ENCODE measurements at regions not wholly inside any gene's neighbourhood (a gene's known extent, or its start where the extent isn't known, plus 50 kb on each side); places are given as distances from the start of the nearest gene placed in this dataset.
"Not testable (repeated sequence)": the region's sequence is repeated elsewhere in the genome, so short reads cannot be mapped to it uniquely, and the experiment has no call there.

DNA sequence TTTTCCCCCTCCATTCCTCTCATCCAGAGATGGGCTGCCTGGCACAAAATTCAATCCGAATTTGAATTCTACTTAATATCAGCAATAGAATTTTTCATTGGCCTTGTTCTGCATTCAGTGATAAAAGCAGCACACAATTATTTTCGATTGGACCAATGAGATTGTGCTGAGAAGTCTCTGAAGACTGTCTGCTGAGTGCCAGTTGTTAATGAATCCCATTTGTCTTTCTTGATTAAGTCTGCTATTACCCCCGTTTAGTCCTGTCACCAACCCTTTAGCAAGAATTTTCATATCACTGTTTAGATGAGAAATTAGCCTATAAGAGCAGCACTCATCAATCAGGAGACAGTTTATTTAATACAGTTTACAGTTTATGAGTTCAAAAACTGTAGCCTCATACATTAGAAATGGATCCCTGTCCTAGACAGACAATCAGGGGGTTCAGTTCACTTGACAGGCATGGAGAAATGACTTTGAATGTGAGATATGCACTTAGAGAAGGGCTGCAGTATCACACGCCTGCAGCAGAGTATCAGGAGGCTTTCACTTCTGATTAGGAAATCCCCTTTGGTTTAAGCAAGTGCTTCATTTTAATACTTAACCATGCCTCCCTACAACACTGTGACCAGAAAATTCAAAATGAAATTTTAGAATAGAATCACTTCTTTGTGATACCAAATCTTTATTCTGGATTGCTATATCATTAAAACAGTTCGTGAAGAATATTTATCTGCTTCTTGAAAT lies 304.7 kb upstream of the PTBP2 start:
- no peak overlapping the region for H3K27ac Mint-ChIP-seq
- peaks cover 7% of the 10 kb centered on the region for H3K9me3 Mint-ChIP-seq
- CTCF ChIA-PET: no interaction called here
- no peak overlapping the region for H3K4me3 Mint-ChIP-seq
- POLR2A ChIA-PET: no interaction called here
- no peaks in the 10 kb centered on the region for H3K36me3 Mint-ChIP-seq (ENCODE audit: low read depth)
- DNase-seq: no peak
- H3K27me3 Mint-ChIP-seq: no peaks in the 10 kb centered on the region
- H3K4me1 Mint-ChIP-seq: no peaks in the 10 kb centered on the region

DNA sequence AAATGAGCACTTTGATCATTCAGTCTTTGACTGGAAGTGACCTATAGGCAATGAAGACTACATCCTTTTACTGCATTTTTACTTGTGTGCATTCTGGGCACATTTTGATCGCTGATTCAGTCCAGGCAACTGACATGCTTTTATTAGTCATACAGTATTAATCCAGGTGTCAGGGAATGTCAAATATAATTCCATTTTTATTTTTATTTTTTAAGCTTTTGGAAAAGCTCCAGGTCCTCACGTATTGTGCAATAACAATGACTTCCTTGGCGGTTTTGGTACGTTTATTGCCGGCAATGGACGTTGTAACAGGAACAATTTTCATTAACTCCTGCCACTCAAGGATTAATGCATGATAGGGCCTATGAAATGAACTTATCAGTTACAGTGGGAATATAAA lies 302.6 kb upstream of the PTBP2 start:
- H3K27me3 Mint-ChIP-seq: no peaks in the 10 kb centered on the region
- H3K27ac Mint-ChIP-seq: no peak overlapping the region
- POLR2A ChIA-PET: no interaction called here
- no peak for DNase-seq
- CTCF ChIA-PET: no interaction called here
- no peak overlapping the region for H3K4me3 Mint-ChIP-seq
- H3K9me3 Mint-ChIP-seq: peaks cover 4% of the 10 kb centered on the region
- H3K4me1 Mint-ChIP-seq: no peaks in the 10 kb centered on the region
- no peaks in the 10 kb centered on the region for H3K36me3 Mint-ChIP-seq (ENCODE audit: low read depth)

DNA sequence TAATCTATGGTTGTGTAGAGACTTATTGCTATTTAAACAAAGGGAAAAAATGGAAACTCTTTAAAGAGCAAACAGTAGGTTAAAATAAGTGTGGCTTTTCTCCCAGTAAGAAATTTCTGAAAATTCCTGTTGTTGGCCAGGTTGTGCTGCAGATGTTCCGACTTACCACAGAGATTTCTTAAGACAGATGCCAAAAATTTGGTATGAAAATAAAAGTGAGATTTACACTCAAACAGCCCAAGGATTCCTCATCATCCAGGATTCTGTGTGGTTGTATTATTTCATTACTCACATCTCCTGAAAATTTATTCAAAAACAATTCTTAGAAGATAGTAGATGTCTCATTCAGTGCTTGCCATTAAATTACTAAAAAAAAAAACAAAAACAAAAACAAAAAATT lies 296.7 kb upstream of the PTBP2 start:
- H3K27me3 Mint-ChIP-seq: no peaks in the 10 kb centered on the region

DNA sequence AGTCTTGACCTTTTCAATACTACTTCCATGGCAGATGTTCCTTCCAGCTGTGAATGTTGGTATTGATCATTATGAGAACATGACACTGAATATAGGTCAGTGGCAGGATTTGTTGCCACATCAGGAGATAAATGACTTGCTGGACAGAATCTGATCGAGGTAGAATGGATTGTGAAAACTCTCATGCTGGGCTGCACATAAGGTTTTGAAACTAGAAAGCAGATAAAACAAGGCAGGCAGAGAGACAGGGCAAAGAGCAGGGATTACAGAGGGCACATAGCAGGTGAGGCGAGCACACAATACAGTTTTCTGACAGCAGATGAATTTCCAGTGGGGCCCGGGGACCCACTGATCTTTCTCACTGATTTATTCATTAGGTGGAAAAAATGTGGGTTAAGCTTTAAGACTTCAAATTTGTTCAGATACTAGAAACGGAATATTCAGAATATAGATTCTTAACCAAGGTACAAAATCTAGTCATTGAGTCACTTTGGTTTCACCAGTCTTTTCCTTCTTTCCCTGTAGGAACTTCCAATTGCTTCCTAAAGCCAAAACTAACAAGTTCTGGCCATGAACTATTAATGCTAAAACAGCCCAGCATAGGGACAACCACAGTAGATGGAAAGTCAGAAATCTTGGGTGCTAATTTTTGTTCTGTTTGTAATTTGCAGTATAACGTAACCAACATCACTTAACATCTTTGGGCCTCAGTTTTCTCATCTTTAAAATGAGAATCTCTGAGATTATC lies 296.0 kb upstream of the PTBP2 start:
- no peaks in the 10 kb centered on the region for H3K9me3 Mint-ChIP-seq
- ChIA-PET POLR2A (no interaction called here), CTCF (no interaction called here)
- no peak overlapping the region for H3K4me3 Mint-ChIP-seq
- H3K27ac Mint-ChIP-seq: no peak overlapping the region
- DNase-seq: no peak
- no peaks in the 10 kb centered on the region for H3K4me1 Mint-ChIP-seq
- H3K27me3 Mint-ChIP-seq: no peaks in the 10 kb centered on the region
- H3K36me3 Mint-ChIP-seq (ENCODE audit: low read depth): no peaks in the 10 kb centered on the region

More for the DNA sequence above, 296.7 kb upstream of the PTBP2 start:
- no peak overlapping the region for H3K4me3 Mint-ChIP-seq
- POLR2A ChIA-PET: no interaction called here
- CTCF ChIA-PET: no interaction called here
- H3K27ac Mint-ChIP-seq: no peak overlapping the region
- no peaks in the 10 kb centered on the region for H3K9me3 Mint-ChIP-seq
- no peak for DNase-seq
- no peaks in the 10 kb centered on the region for H3K4me1 Mint-ChIP-seq
- no peaks in the 10 kb centered on the region for H3K36me3 Mint-ChIP-seq (ENCODE audit: low read depth)

DNA sequence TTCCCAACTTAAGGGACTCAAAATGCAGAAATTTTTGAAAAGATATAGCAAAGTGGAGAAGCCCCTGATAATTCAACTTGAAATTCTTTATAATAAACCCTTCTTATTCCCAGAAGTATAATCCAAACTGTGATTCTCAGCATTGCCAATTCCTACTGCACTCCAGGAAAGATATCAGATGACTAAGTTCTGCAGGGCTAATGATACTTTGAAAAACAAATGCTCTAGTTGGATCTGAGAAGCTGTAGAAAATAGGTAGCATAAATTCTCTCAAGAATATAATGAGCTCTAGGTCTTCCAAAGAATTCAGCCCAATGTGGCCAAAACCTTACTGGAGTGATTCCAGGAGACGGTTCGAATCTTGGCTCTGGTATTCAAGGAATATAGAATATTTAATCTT lies 294.0 kb upstream of the PTBP2 start:
- Mint-ChIP-seq H3K9me3 (no peaks in the 10 kb centered on the region), H3K27ac (no peak overlapping the region)
- POLR2A ChIA-PET: no interaction called here

DNA sequence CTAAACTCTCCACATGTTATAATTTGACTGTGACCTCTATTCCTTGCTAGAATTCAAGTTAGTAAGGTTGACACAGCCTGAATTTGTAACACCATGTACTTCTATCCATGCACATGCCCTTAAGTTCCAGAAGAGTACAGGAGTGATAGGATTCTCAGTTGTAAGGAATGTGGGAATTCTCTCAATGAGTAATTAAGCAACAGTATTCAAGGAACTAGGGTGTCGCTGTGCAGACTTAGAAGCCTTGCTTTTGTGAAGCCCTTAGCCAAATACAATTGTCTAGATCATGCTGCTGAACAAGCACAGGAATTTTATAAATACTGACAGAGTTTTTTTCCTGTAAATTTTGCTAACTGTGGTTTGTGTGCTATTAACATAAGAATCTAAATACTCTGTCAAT lies 276.3 kb upstream of the PTBP2 start:
- no peaks in the 10 kb centered on the region for H3K36me3 Mint-ChIP-seq (ENCODE audit: low read depth)
- H3K4me1 Mint-ChIP-seq: no peaks in the 10 kb centered on the region
- CTCF ChIA-PET: no interaction called here
- no peak overlapping the region for H3K27ac Mint-ChIP-seq
- no peak overlapping the region for H3K4me3 Mint-ChIP-seq
- H3K9me3 Mint-ChIP-seq: no peaks in the 10 kb centered on the region
- no peak for DNase-seq
- POLR2A ChIA-PET: no interaction called here
- H3K27me3 Mint-ChIP-seq: no peaks in the 10 kb centered on the region

More for the DNA sequence above, 294.0 kb upstream of the PTBP2 start:
- Mint-ChIP-seq H3K27me3 (no peaks in the 10 kb centered on the region), H3K36me3 (ENCODE audit: low read depth) (no peaks in the 10 kb centered on the region), H3K4me1 (no peaks in the 10 kb centered on the region), H3K4me3 (no peak overlapping the region)
- CTCF ChIA-PET: no interaction called here
- no peak for DNase-seq

DNA sequence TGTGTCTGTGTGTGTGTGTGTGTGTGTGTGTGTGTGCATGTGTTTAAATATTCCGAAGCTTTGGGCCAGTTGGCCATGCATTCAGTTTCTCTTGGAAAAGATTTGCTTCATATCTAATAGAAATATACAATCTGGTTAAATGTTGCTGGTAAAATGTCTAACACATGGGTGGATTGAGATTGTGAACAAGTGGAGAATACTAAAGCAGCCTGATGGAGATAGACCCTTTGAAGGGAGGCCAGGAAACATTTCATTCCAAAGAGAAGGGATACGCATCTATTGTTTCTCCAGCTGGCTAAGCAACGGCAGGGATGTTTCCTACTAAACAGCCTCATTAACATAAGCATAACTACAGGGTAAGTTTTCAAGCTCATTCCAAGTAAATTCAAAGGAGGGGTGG lies 257.5 kb upstream of the PTBP2 start:
- Mint-ChIP-seq H3K27ac (no peak overlapping the region), H3K27me3 (no peaks in the 10 kb centered on the region), H3K4me1 (no peaks in the 10 kb centered on the region), H3K4me3 (no peak overlapping the region), H3K36me3 (ENCODE audit: low read depth) (no peaks in the 10 kb centered on the region), H3K9me3 (no peaks in the 10 kb centered on the region)
- CTCF ChIA-PET: no interaction called here
- no peak for DNase-seq
- POLR2A ChIA-PET: no interaction called here

DNA sequence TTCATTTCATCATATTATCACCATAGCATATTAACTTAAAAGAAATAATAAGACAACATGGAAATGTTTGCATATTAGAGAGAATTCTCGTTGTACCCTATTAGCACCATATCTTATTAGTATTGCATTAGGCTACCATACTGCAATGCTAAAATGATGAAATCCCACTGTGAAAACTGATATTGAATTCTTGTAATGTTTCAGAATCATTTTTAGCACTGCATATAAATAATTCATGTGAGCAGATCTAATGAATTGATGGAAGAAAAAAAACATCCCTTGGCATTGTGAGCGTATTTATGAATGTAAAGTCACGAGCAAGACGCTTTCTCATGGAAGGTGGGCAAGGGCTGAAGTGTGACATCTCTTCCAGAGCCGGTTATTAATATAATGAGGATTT lies 257.1 kb upstream of the PTBP2 start:
- Mint-ChIP-seq H3K9me3 (no peaks in the 10 kb centered on the region), H3K4me1 (no peaks in the 10 kb centered on the region), H3K4me3 (no peak overlapping the region), H3K27me3 (no peaks in the 10 kb centered on the region), H3K36me3 (ENCODE audit: low read depth) (no peaks in the 10 kb centered on the region), H3K27ac (no peak overlapping the region)
- ChIA-PET POLR2A (no interaction called here), CTCF (no interaction called here)
- no peak for DNase-seq

DNA sequence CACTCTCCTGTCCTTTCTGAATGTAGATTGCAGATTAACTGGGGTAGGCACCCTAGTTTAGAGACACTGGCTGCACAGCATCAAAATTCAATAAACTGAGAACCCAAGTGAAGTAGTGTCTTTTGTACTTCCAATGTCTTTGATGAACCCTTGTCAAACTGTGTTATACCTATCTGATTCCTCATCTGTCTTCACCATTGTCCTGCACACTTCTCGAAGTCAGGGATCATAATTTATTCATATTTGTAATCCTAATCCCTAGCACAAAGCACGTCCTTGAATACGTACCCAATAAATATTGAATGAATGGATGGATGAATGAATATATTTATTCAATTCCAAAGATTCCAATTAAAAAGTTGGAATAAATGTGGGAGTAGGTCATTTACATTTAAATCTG lies 256.6 kb upstream of the PTBP2 start:
- H3K4me1 Mint-ChIP-seq: no peaks in the 10 kb centered on the region
- POLR2A ChIA-PET: no interaction called here
- H3K36me3 Mint-ChIP-seq (ENCODE audit: low read depth): no peaks in the 10 kb centered on the region
- DNase-seq: no peak
- no peak overlapping the region for H3K4me3 Mint-ChIP-seq
- CTCF ChIA-PET: no interaction called here
- H3K27ac Mint-ChIP-seq: no peak overlapping the region
- no peaks in the 10 kb centered on the region for H3K27me3 Mint-ChIP-seq
- H3K9me3 Mint-ChIP-seq: no peaks in the 10 kb centered on the region

DNA sequence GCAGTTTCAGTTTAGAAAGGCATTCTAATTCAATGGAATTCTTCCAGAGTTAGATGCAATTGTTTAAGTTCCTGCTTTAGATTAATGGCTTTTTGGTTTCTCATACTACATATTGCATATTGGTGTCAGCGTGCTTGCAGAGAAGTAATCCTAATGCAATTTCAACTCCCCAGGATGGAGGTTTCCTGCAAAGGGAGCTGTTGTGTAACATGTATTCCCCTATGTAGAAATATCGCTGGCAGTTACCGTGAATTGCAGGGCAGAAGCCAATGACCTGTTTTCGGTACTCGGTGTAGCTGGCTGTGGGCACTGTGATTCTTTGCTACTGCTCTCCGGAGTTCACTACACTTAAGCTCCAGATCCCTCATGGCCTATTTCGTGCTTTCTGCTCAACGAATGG lies 256.1 kb upstream of the PTBP2 start:
- ChIA-PET CTCF (no interaction called here), POLR2A (no interaction called here)
- no peak overlapping the region for H3K27ac Mint-ChIP-seq
- H3K4me1 Mint-ChIP-seq: no peaks in the 10 kb centered on the region
- no peaks in the 10 kb centered on the region for H3K27me3 Mint-ChIP-seq
- no peak overlapping the region for H3K4me3 Mint-ChIP-seq
- no peaks in the 10 kb centered on the region for H3K9me3 Mint-ChIP-seq
- H3K36me3 Mint-ChIP-seq (ENCODE audit: low read depth): no peaks in the 10 kb centered on the region
- no peak for DNase-seq

DNA sequence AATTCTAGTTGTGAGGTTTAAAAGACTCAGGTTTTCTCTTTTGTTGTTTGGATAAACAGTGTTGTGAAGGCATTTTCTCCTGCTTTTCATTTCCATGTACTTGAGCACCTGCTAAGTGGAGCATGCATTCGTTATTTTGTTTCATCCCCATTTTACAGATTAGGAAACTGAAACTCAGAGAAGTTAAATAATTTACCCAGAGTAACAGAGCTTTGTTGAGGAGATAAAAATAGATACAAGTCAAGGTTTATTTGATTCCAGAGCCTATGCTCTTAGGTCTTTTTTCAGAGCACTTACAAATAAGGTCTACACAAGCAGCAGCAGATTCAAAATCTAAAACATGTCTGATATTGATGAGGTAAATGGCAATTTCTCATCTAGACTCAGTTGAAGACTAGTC lies 254.7 kb upstream of the PTBP2 start:
- H3K27ac Mint-ChIP-seq: no peak overlapping the region
- DNase-seq: no peak
- no peak overlapping the region for H3K4me3 Mint-ChIP-seq
- H3K27me3 Mint-ChIP-seq: no peaks in the 10 kb centered on the region
- POLR2A ChIA-PET: no interaction called here
- no peaks in the 10 kb centered on the region for H3K9me3 Mint-ChIP-seq
- CTCF ChIA-PET: no interaction called here
- H3K36me3 Mint-ChIP-seq (ENCODE audit: low read depth): no peaks in the 10 kb centered on the region
- no peaks in the 10 kb centered on the region for H3K4me1 Mint-ChIP-seq

DNA sequence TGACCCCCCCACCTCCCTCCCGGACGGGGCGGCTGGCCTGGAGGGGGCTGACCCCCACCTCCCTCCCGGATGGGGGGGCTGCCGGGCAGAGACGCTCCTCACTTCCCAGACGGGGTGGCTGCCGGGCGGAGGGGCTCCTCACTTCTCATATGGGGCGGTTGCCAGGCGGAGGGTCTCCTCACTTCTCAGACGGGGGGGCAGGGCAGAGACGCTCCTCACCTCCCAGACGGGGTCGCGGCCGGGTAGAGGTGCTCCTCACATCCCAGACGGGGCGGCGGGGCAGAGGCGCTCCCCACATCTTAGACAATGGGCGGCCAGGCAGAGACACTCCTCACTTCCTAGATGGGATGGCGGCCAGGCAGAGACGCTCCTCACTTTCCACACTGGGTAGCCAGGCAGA lies 251.9 kb upstream of the PTBP2 start:
- H3K36me3 Mint-ChIP-seq (ENCODE audit: low read depth); H3K4me1 Mint-ChIP-seq; CTCF ChIA-PET; H3K27ac Mint-ChIP-seq; H3K27me3 Mint-ChIP-seq; DNase-seq; H3K4me3 Mint-ChIP-seq; H3K9me3 Mint-ChIP-seq; POLR2A ChIA-PET: not testable (repeated sequence)

DNA sequence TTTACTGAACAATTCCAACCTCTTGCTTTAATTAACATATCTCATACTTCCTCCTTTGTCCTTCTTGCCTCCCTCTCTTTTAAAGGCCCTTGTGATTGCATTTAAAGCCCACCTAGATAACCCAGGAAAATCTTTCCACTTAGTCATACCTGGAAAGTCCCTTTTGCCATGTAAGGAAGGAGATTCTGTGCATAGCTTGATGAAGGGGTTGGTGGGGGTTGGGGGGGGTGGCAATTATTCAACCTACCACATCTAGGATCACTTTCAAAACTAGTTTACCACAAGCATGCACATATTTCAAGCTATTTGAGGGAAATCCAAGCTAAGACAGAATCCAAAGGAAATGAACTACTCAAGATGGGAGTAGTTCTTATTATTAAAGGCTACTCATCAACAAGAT lies 249.1 kb upstream of the PTBP2 start:
- DNase-seq: no peak
- H3K4me3 Mint-ChIP-seq: no peak overlapping the region
- H3K36me3 Mint-ChIP-seq (ENCODE audit: low read depth): no peaks in the 10 kb centered on the region
- CTCF ChIA-PET: no interaction called here
- no peaks in the 10 kb centered on the region for H3K27me3 Mint-ChIP-seq
- H3K4me1 Mint-ChIP-seq: no peaks in the 10 kb centered on the region
- POLR2A ChIA-PET: no interaction called here
- H3K9me3 Mint-ChIP-seq: no peaks in the 10 kb centered on the region
- no peak overlapping the region for H3K27ac Mint-ChIP-seq

DNA sequence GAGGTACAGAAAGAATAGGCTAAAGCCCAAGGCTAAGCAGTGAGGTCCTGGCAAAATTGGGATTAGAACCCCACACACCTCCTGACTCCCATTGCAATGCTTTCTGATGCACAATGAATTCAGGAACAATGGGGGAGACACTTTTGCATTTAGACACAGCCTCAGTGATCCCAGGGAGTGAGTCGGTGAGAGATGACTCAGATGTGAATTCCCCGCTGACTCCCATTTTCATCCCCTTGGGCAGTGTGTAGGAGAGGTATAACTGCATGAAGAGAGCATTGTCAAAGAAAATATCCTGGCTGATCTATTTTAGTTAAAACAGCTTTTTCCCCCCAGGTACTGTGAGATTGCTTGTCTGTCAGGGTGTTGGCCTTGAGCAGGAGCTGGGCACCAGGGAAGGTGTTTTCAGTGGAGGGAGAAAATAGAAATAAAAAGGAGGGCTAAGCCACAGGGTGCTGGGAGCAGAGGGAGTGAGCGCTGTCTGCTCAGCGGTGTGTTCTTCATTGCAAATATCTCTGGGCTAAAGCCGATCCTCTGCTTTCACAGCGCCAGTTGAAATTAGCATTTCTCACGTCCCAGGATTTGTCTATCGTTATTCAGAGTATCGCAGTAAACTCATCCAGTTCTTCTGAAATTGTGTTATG lies 247.7 kb upstream of the PTBP2 start:
- H3K27ac Mint-ChIP-seq: no peak overlapping the region
- H3K4me3 Mint-ChIP-seq: no peak overlapping the region
- no peaks in the 10 kb centered on the region for H3K9me3 Mint-ChIP-seq
- no peaks in the 10 kb centered on the region for H3K27me3 Mint-ChIP-seq
- no peaks in the 10 kb centered on the region for H3K4me1 Mint-ChIP-seq
- H3K36me3 Mint-ChIP-seq (ENCODE audit: low read depth): no peaks in the 10 kb centered on the region
- ChIA-PET CTCF (no interaction called here), POLR2A (no interaction called here)
- DNase-seq: no peak
